ENCODE measurements at regions not wholly inside any gene's neighbourhood (a gene's known extent, or its start where the extent isn't known, plus 50 kb on each side); places are given as distances from the start of the nearest gene placed in this dataset.

DNA sequence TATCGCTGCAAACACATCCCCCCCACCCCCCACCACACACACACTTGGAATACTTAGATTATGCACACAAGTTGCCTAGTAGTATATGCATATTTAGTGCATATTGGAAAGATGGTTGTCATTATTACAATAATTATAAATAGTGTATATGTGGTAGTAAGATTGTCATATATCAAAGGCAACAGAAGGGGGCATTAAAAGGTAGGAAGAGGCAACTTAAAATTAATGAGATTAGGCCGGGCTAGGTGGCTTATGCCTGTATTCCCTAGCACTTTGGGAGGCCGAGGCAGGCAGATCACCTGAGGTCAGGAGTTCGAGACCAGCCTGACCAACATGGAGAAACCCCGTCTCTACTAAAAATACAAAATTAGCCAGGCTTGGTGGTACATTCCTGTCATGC, 52.1 kb downstream of the GSC start:
- POLR2A ChIA-PET: no interaction called here
- Mint-ChIP-seq H3K4me1 (ENCODE audit: low read depth) (peaks cover 3% of the 10 kb centered on the region), H3K27me3 (ENCODE audit: low read depth) (no peaks in the 10 kb centered on the region), H3K27ac (no peak overlapping the region), H3K36me3 (ENCODE audit: low read depth) (no peaks in the 10 kb centered on the region), H3K9me3 (ENCODE audit: insufficient read depth) (no peaks in the 10 kb centered on the region), H3K4me3 (no peak overlapping the region)
- ATAC-seq: no peak
- CTCF ChIA-PET: no interaction called here
- DNase-seq: no peak

DNA sequence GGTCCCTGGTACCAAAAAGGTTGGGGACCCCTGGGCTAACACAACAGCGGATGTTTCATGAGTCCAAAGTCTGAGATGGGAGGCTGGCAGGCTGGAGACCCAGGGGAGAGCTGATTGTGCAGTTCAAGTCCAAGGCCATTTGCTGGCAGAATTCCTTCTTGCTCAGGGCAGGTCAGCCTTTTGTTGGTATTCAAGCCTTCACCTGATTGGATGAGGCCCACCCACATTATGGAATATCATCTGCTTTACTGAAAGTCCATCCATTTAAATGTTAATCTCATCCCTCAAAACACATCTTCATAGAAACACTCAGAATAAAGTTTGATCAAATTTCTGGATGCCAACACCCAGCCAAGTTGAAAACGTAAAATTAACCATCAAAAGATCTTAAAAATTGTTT, 52.9 kb downstream of the GSC start:
- Mint-ChIP-seq H3K36me3 (ENCODE audit: low read depth) (no peaks in the 10 kb centered on the region), H3K9me3 (ENCODE audit: insufficient read depth) (no peaks in the 10 kb centered on the region), H3K27ac (no peak overlapping the region), H3K4me3 (no peak overlapping the region), H3K27me3 (ENCODE audit: low read depth) (no peaks in the 10 kb centered on the region), H3K4me1 (ENCODE audit: low read depth) (no peaks in the 10 kb centered on the region)
- ChIA-PET CTCF (no interaction called here), POLR2A (no interaction called here)
- ATAC-seq (no peak), DNase-seq (no peak)

- Mint-ChIP-seq H3K36me3 (ENCODE audit: low read depth) (no peaks in the 10 kb centered on the region), H3K9me3 (ENCODE audit: insufficient read depth) (no peaks in the 10 kb centered on the region), H3K27me3 (ENCODE audit: low read depth) (peaks cover 3% of the 10 kb centered on the region), H3K4me3 (no peak overlapping the region), H3K27ac (no peak overlapping the region), H3K4me1 (ENCODE audit: low read depth) (no peaks in the 10 kb centered on the region)
- ATAC-seq (no peak), DNase-seq (no peak)
- POLR2A ChIA-PET: no interaction called here
- CTCF ChIA-PET: no interaction called here
Measured at GRCh38 chr14:94713115-94713514, 56.8 kb downstream of the GSC start.

GRCh38 chr14:94710731-94711130, 59.2 kb downstream of the GSC start:
- Mint-ChIP-seq H3K36me3 (ENCODE audit: low read depth) (no peaks in the 10 kb centered on the region), H3K27ac (no peak overlapping the region), H3K4me3 (no peak overlapping the region), H3K9me3 (ENCODE audit: insufficient read depth) (no peaks in the 10 kb centered on the region), H3K4me1 (ENCODE audit: low read depth) (no peaks in the 10 kb centered on the region), H3K27me3 (ENCODE audit: low read depth) (peaks cover 5% of the 10 kb centered on the region)
- ATAC-seq (no peak), DNase-seq (no peak)
- ChIA-PET CTCF (no interaction called here), POLR2A (no interaction called here)

DNA sequence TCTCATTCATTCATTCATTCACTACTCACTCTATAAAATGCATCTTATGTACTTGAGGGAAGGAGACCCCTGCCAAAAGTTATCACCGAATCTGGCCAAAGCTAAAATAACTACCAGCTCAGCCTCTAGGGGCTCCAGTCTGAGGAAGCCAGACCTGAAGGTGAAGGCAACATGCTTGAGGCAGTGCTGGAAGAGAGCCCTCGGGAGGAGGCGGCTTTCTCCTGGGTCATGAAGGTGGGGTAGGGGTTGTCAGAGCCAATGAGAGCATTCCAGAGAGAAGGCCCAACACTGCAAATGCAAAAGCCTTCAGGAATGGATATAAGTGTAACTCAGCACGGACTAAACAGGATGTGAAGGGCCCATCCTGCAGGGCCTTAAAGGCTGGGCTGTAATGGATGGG, 62.4 kb downstream of the GSC start:
- ChIA-PET POLR2A (no interaction called here), CTCF (no interaction called here)

DNA sequence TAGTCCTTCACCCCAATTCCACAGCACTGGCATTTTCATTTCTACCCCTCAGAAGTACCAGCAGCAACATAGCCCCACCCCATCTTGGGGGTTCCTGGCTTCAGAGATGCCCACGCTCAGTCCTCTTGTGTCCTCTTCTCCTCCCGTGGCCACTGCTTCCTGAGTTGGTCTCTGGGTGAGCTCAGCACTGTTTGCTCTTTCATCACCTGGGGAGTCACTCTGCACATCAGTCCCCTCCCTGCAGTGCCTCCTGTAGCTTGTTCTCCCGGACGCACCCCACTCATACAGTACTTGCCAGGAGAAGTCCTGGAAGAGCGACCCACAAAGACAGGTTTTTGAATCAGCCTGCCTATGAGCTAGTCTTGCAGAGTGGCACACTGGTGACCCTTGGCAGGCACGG, 63.8 kb downstream of the GSC start:
- POLR2A ChIA-PET: no interaction called here
- no peak overlapping the region for H3K4me3 Mint-ChIP-seq
- peaks cover 8% of the 10 kb centered on the region for H3K27me3 Mint-ChIP-seq (ENCODE audit: low read depth)
- H3K27ac Mint-ChIP-seq: no peak overlapping the region
- CTCF ChIA-PET: no interaction called here
- no peaks in the 10 kb centered on the region for H3K4me1 Mint-ChIP-seq (ENCODE audit: low read depth)
- DNase-seq (no peak), ATAC-seq (no peak)
- H3K9me3 Mint-ChIP-seq (ENCODE audit: insufficient read depth): no peaks in the 10 kb centered on the region
- H3K36me3 Mint-ChIP-seq (ENCODE audit: low read depth): no peaks in the 10 kb centered on the region

More for the DNA sequence above, 62.4 kb downstream of the GSC start:
- no peaks in the 10 kb centered on the region for H3K9me3 Mint-ChIP-seq (ENCODE audit: insufficient read depth)
- no peak overlapping the region for H3K27ac Mint-ChIP-seq
- H3K4me3 Mint-ChIP-seq: no peak overlapping the region
- H3K4me1 Mint-ChIP-seq (ENCODE audit: low read depth): no peaks in the 10 kb centered on the region
- ATAC-seq: no peak
- no peaks in the 10 kb centered on the region for H3K36me3 Mint-ChIP-seq (ENCODE audit: low read depth)
- DNase-seq: no peak
- peaks cover 7% of the 10 kb centered on the region for H3K27me3 Mint-ChIP-seq (ENCODE audit: low read depth)

GRCh38 chr14:94702629-94703028, 67.3 kb downstream of the GSC start:
- DNase-seq (no peak), ATAC-seq (no peak)
- POLR2A ChIA-PET: interaction anchor here (0.6 kb wide), 1 partner anchor 336 kb away, joined by 3 read pairs; no protein-coding TSS in a partner anchor
- Mint-ChIP-seq H3K27ac (no peak overlapping the region), H3K36me3 (ENCODE audit: low read depth) (no peaks in the 10 kb centered on the region), H3K9me3 (ENCODE audit: insufficient read depth) (no peaks in the 10 kb centered on the region), H3K4me1 (ENCODE audit: low read depth) (no peaks in the 10 kb centered on the region), H3K27me3 (ENCODE audit: low read depth) (peaks cover 5% of the 10 kb centered on the region), H3K4me3 (no peak overlapping the region)
- CTCF ChIA-PET: no interaction called here

DNA sequence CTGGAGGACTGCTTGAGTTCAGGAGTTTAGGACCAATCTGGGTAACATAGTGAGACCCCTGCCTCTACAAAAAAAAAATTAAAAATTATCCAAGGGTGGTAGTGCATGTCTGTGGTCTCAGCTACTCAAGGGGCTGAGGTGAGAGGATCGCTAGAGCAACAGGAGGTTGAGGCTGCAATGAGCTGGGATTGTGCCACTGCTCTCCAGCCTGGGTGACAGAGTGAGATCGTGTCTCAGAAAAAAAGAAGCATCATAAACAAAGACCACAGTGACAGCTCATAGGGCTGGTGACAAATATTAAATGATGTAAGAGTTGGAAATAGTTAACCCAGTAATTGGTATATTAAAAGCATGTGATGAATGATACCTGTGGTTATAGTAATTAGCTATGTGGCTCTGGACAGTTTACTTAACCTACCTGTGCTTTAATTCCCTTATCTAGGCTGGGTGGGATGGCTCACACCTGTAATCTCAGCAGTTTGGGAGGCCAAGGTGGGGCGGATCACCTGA, 68.0 kb downstream of the GSC start:
- Mint-ChIP-seq H3K27ac (no peak overlapping the region), H3K27me3 (ENCODE audit: low read depth) (peaks cover 5% of the 10 kb centered on the region), H3K9me3 (ENCODE audit: insufficient read depth) (no peaks in the 10 kb centered on the region), H3K4me1 (ENCODE audit: low read depth) (no peaks in the 10 kb centered on the region), H3K36me3 (ENCODE audit: low read depth) (no peaks in the 10 kb centered on the region), H3K4me3 (no peak overlapping the region)
- CTCF ChIA-PET: no interaction called here
- ATAC-seq: no peak
- no peak for DNase-seq
- POLR2A ChIA-PET: interaction anchor here (0.7 to 0.9 kb wide), 2 partner anchors 23 to 716 kb away, joined by 3 read pairs; no protein-coding TSS in a partner anchor

- DNase-seq (no peak), ATAC-seq (no peak)
- Mint-ChIP-seq H3K36me3 (ENCODE audit: low read depth) (no peaks in the 10 kb centered on the region), H3K4me1 (ENCODE audit: low read depth) (no peaks in the 10 kb centered on the region), H3K27me3 (ENCODE audit: low read depth) (peaks cover 5% of the 10 kb centered on the region), H3K4me3 (no peak overlapping the region), H3K9me3 (ENCODE audit: insufficient read depth) (no peaks in the 10 kb centered on the region), H3K27ac (no peak overlapping the region)
- CTCF ChIA-PET: no interaction called here
- POLR2A ChIA-PET: no interaction called here
Measured at GRCh38 chr14:94700336-94700735, 69.6 kb downstream of the GSC start.

- no peaks in the 10 kb centered on the region for H3K9me3 Mint-ChIP-seq (ENCODE audit: insufficient read depth)
- ATAC-seq (no peak), DNase-seq (no peak)
- H3K4me1 Mint-ChIP-seq (ENCODE audit: low read depth): no peaks in the 10 kb centered on the region
- H3K27ac Mint-ChIP-seq: no peak overlapping the region
- H3K27me3 Mint-ChIP-seq (ENCODE audit: low read depth): peaks cover 5% of the 10 kb centered on the region
- CTCF ChIA-PET: no interaction called here
- H3K36me3 Mint-ChIP-seq (ENCODE audit: low read depth): no peaks in the 10 kb centered on the region
- no peak overlapping the region for H3K4me3 Mint-ChIP-seq
- POLR2A ChIA-PET: no interaction called here
Measured at GRCh38 chr14:94699831-94700230, 70.1 kb downstream of the GSC start.

- POLR2A ChIA-PET: no interaction called here
- ATAC-seq (no peak), DNase-seq (no peak)
- H3K36me3 Mint-ChIP-seq (ENCODE audit: low read depth): no peaks in the 10 kb centered on the region
- H3K27me3 Mint-ChIP-seq (ENCODE audit: low read depth): peaks cover 5% of the 10 kb centered on the region
- no peaks in the 10 kb centered on the region for H3K9me3 Mint-ChIP-seq (ENCODE audit: insufficient read depth)
- no peaks in the 10 kb centered on the region for H3K4me1 Mint-ChIP-seq (ENCODE audit: low read depth)
- H3K27ac Mint-ChIP-seq: no peak overlapping the region
- CTCF ChIA-PET: no interaction called here
- H3K4me3 Mint-ChIP-seq: no peak overlapping the region
Measured at GRCh38 chr14:94697773-94698556, 71.9 kb downstream of the GSC start.

DNA sequence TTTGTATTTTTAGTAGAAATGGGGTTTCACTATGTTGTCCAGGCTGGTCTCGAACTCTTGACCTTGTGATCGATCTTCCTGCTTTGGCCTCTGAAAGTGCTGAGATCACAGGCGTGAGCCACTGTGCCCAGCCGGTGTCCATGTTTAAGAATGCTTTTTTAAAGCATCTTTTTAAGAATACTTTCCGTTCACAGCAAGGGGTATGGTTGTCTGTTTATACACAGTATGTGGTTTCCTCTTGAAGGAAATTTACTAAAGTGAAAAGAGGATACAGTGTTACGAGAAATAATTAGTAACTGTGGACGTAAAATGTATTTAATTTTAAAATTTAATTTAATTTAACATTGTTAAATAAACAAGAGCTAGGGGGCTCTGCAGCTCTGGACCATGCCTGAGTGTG, 73.4 kb downstream of the GSC start:
- no peak overlapping the region for H3K27ac Mint-ChIP-seq
- DNase-seq: no peak
- no peak for ATAC-seq
- peaks cover 2% of the 10 kb centered on the region for H3K27me3 Mint-ChIP-seq (ENCODE audit: low read depth)
- H3K4me1 Mint-ChIP-seq (ENCODE audit: low read depth): no peaks in the 10 kb centered on the region
- ChIA-PET CTCF (no interaction called here), POLR2A (no interaction called here)
- no peaks in the 10 kb centered on the region for H3K36me3 Mint-ChIP-seq (ENCODE audit: low read depth)
- no peaks in the 10 kb centered on the region for H3K9me3 Mint-ChIP-seq (ENCODE audit: insufficient read depth)
- no peak overlapping the region for H3K4me3 Mint-ChIP-seq

GRCh38 chr14:94695231-94695630, 74.7 kb downstream of the GSC start:
- ChIA-PET POLR2A (no interaction called here), CTCF (no interaction called here)
- no peak overlapping the region for H3K27ac Mint-ChIP-seq
- H3K4me1 Mint-ChIP-seq (ENCODE audit: low read depth): no peaks in the 10 kb centered on the region
- ATAC-seq (no peak), DNase-seq (no peak)
- H3K27me3 Mint-ChIP-seq (ENCODE audit: low read depth): peaks cover 2% of the 10 kb centered on the region
- H3K36me3 Mint-ChIP-seq (ENCODE audit: low read depth): no peaks in the 10 kb centered on the region
- H3K4me3 Mint-ChIP-seq: no peak overlapping the region
- H3K9me3 Mint-ChIP-seq (ENCODE audit: insufficient read depth): no peaks in the 10 kb centered on the region
